ENCODE measurements at regions not wholly inside any gene's neighbourhood (a gene's known extent, or its start where the extent isn't known, plus 50 kb on each side); places are given as distances from the start of the nearest gene placed in this dataset.

- DNase-seq (ENCODE audit: low spot score in 2 of 2), result no peak
- H3K4me3 ChIP-seq (ENCODE audit: low read depth, poor library complexity, severe bottlenecking), result no peak overlapping the region
- WGBS, 2 donors, result 87 to 97% methylated on average over 3 of the region's 3 CpGs
- intact Hi-C loops (cut with DNase I; ENCODE audit: low total_unique reads), result loop anchor here (2.0 kb wide), 1 partner anchor 77 kb away; no protein-coding TSS in a partner anchor
- TF ChIP-seq POLR2A (IDR thresholded peaks at IDR 0.05) (no peak), CTCF (IDR thresholded peaks at IDR 0.05) (no peak)
These were observed 128.0 kb upstream of the MLN start for GRCh38 chr6:33931799-33932198.

GRCh38 chr6:33929575-33930288, 125.9 kb upstream of the MLN start:
- no peak overlapping the region for H3K4me3 ChIP-seq (ENCODE audit: low read depth, poor library complexity, severe bottlenecking)
- intact Hi-C loops (cut with DNase I; ENCODE audit: low total_unique reads), result loop anchor here (2.0 to 10.0 kb wide), 2 partner anchors 75 to 185 kb away; no protein-coding TSS in a partner anchor
- DNase-seq (ENCODE audit: low spot score in 2 of 2), result no peak
- no peak for TF ChIP-seq POLR2A (IDR thresholded peaks at IDR 0.05)
- TF ChIP-seq CTCF (IDR thresholded peaks at IDR 0.05), result no peak
- WGBS, 2 donors, result 67 to 72% methylated on average over 9 of the region's 9 CpGs

GRCh38 chr6:33927616-33928015, 123.8 kb upstream of the MLN start:
- TF ChIP-seq CTCF (IDR thresholded peaks at IDR 0.05), result no peak
- DNase-seq (ENCODE audit: low spot score in 2 of 2), result peak in 1 of 2 donors; percentile 59
- 36 to 50% methylated on average over 4 of the region's 4 CpGs for WGBS, 2 donors
- intact Hi-C loops (cut with DNase I; ENCODE audit: low total_unique reads), result loop anchor here (10.0 kb wide), 1 partner anchor 187 kb away; no protein-coding TSS in a partner anchor
- H3K4me3 ChIP-seq (ENCODE audit: low read depth, poor library complexity, severe bottlenecking), result no peak overlapping the region

GRCh38 chr6:33927112-33927511, 123.3 kb upstream of the MLN start:
- whole genome bisulfite sequencing, 2 donors, result 69 to 74% methylated on average over 4 of the region's 4 CpGs
- TF ChIP-seq POLR2A (IDR thresholded peaks at IDR 0.05) (no peak), CTCF (IDR thresholded peaks at IDR 0.05) (no peak)
- intact Hi-C loops (cut with DNase I; ENCODE audit: low total_unique reads), result loop anchor here (10.0 kb wide), 1 partner anchor 188 kb away; no protein-coding TSS in a partner anchor

GRCh38 chr6:33926451-33926850, 122.6 kb upstream of the MLN start:
- intact Hi-C loops (cut with DNase I; ENCODE audit: low total_unique reads), result loop anchor here (10.0 kb wide), 1 partner anchor 188 kb away; no protein-coding TSS in a partner anchor
- 87 to 91% methylated on average over 4 of the region's 4 CpGs for WGBS, 2 donors
- H3K4me3 ChIP-seq (ENCODE audit: low read depth, poor library complexity, severe bottlenecking), result no peak overlapping the region
- no peak for DNase-seq (ENCODE audit: low spot score in 2 of 2)
- TF ChIP-seq CTCF (IDR thresholded peaks at IDR 0.05) (no peak), POLR2A (IDR thresholded peaks at IDR 0.05) (no peak)

More at GRCh38 chr6:33927112-33927511, 123.3 kb upstream of the MLN start:
- DNase-seq (ENCODE audit: low spot score in 2 of 2), result no peak
- H3K4me3 ChIP-seq (ENCODE audit: low read depth, poor library complexity, severe bottlenecking), result no peak overlapping the region

Data from lower leg skin (tissue), 4 donors.